ENCODE measurements at regions not wholly inside any gene's neighbourhood (a gene's known extent, or its start where the extent isn't known, plus 50 kb on each side); places are given as distances from the start of the nearest gene placed in this dataset.

GRCh38 chr22:48531761-48532435 lies 1295.8 kb downstream of the BRD1 start:
- ChIA-PET POLR2A (no interaction called here), CTCF (no interaction called here)
- no peak overlapping the region for H3K27ac Mint-ChIP-seq
- no peaks in the 10 kb centered on the region for H3K36me3 Mint-ChIP-seq
- DNase-seq = no peak
- peaks cover 0 to 9% of the 10 kb centered on the region in 2 experiments for H3K27me3 ChIP-seq (replicated peaks in 1 of 2; ENCODE audit: control insufficient read depth in 2 of 2, extremely low read depth in 1 of 2, insufficient read depth in 2 of 2, low read length in 1 of 2)
- no peaks in the 10 kb centered on the region for H3K9me3 Mint-ChIP-seq
- no peak overlapping the region for H3K4me3 Mint-ChIP-seq
- H3K4me1 ChIP-seq (ENCODE audit: control insufficient read depth in 1 of 2, extremely low read depth in 1 of 2, insufficient read depth in 2 of 2, low read length in 2 of 2) = no peaks in the 10 kb centered on the region
- H3K4me1 Mint-ChIP-seq = no peaks in the 10 kb centered on the region
- H3K9me3 ChIP-seq = no peaks in the 10 kb centered on the region
- no peak overlapping the region for H3K27ac ChIP-seq (ENCODE audit: low read length)
- peaks cover 0 to 2% of the 10 kb centered on the region in 2 donors for H3K27me3 Mint-ChIP-seq
- ATAC-seq (replicated peaks in 1 of 4) = no peak
- H3K4me3 ChIP-seq (ENCODE audit: control insufficient read depth in 1 of 2, extremely low read depth in 1 of 2, low read length in 1 of 2) = no peak overlapping the region
- no peaks in the 10 kb centered on the region for H3K36me3 ChIP-seq (ENCODE audit: control insufficient read depth in 2 of 2, extremely low read depth in 1 of 2, insufficient read depth in 1 of 2, low read length in 1 of 2)
- 73% methylated on average over 12 of the region's 20 CpGs for WGBS (ENCODE audit: insufficient coverage)

- Histone ChIP-seq H3K4me1 (ENCODE audit: control insufficient read depth in 1 of 2, extremely low read depth in 1 of 2, insufficient read depth in 2 of 2, low read length in 2 of 2) (no peaks in the 10 kb centered on the region), H3K4me3 (ENCODE audit: control insufficient read depth in 1 of 2, extremely low read depth in 1 of 2, low read length in 1 of 2) (no peak overlapping the region), H3K9me3 (no peaks in the 10 kb centered on the region), H3K36me3 (ENCODE audit: control insufficient read depth in 2 of 2, extremely low read depth in 1 of 2, insufficient read depth in 1 of 2, low read length in 1 of 2) (no peaks in the 10 kb centered on the region), H3K27ac (ENCODE audit: low read length) (no peak overlapping the region), H3K27me3 (replicated peaks in 1 of 2; ENCODE audit: control insufficient read depth in 2 of 2, extremely low read depth in 1 of 2, insufficient read depth in 2 of 2, low read length in 1 of 2) (peaks cover 0 to 9% of the 10 kb centered on the region in 2 experiments)
- no peak overlapping the region for H3K4me3 Mint-ChIP-seq
- no peak for ATAC-seq (replicated peaks in 1 of 4)
- H3K27me3 Mint-ChIP-seq = peaks cover 0 to 2% of the 10 kb centered on the region in 2 donors
- no peaks in the 10 kb centered on the region for H3K9me3 Mint-ChIP-seq
- H3K27ac Mint-ChIP-seq = no peak overlapping the region
- 75% methylated on average over 11 of the region's 11 CpGs for WGBS (ENCODE audit: insufficient coverage)
- H3K4me1 Mint-ChIP-seq = no peaks in the 10 kb centered on the region
- POLR2A ChIA-PET = no interaction called here
- no peaks in the 10 kb centered on the region for H3K36me3 Mint-ChIP-seq
- CTCF ChIA-PET = no interaction called here
- DNase-seq = no peak
Measured at GRCh38 chr22:48531108-48531507, 1296.6 kb downstream of the BRD1 start.

- peaks cover 0 to 9% of the 10 kb centered on the region in 2 experiments for H3K27me3 ChIP-seq (replicated peaks in 1 of 2; ENCODE audit: control insufficient read depth in 2 of 2, extremely low read depth in 1 of 2, insufficient read depth in 2 of 2, low read length in 1 of 2)
Measured at GRCh38 chr22:48530666-48531065, 1297.0 kb downstream of the BRD1 start.

GRCh38 chr22:48528221-48528915 lies 1299.3 kb downstream of the BRD1 start:
- H3K27me3 ChIP-seq (replicated peaks in 1 of 2; ENCODE audit: control insufficient read depth in 2 of 2, extremely low read depth in 1 of 2, insufficient read depth in 2 of 2, low read length in 1 of 2) = peaks cover 0 to 20% of the 10 kb centered on the region in 2 experiments
- POLR2A ChIA-PET = no interaction called here
- DNase-seq (no peak), ATAC-seq (replicated peaks in 1 of 4) (no peak)
- no peak overlapping the region for H3K27ac Mint-ChIP-seq
- H3K4me3 Mint-ChIP-seq = no peak overlapping the region
- H3K27me3 Mint-ChIP-seq = peaks cover 0 to 2% of the 10 kb centered on the region in 2 donors
- CTCF ChIA-PET = no interaction called here
- H3K4me1 Mint-ChIP-seq = no peaks in the 10 kb centered on the region
- no peaks in the 10 kb centered on the region for H3K9me3 Mint-ChIP-seq
- H3K36me3 Mint-ChIP-seq = no peaks in the 10 kb centered on the region
- no peaks in the 10 kb centered on the region for H3K36me3 ChIP-seq (ENCODE audit: control insufficient read depth in 2 of 2, extremely low read depth in 1 of 2, insufficient read depth in 1 of 2, low read length in 1 of 2)
- no peak overlapping the region for H3K27ac ChIP-seq (ENCODE audit: low read length)
- H3K4me3 ChIP-seq (ENCODE audit: control insufficient read depth in 1 of 2, extremely low read depth in 1 of 2, low read length in 1 of 2) = no peak overlapping the region
- no peaks in the 10 kb centered on the region for H3K9me3 ChIP-seq
- no peaks in the 10 kb centered on the region for H3K4me1 ChIP-seq (ENCODE audit: control insufficient read depth in 1 of 2, extremely low read depth in 1 of 2, insufficient read depth in 2 of 2, low read length in 2 of 2)
- WGBS (ENCODE audit: insufficient coverage) = 91% methylated on average over 12 of the region's 13 CpGs

More at GRCh38 chr22:48530666-48531065, 1297.0 kb downstream of the BRD1 start:
- Histone ChIP-seq H3K4me1 (ENCODE audit: control insufficient read depth in 1 of 2, extremely low read depth in 1 of 2, insufficient read depth in 2 of 2, low read length in 2 of 2) (no peaks in the 10 kb centered on the region), H3K4me3 (ENCODE audit: control insufficient read depth in 1 of 2, extremely low read depth in 1 of 2, low read length in 1 of 2) (no peak overlapping the region), H3K9me3 (no peaks in the 10 kb centered on the region), H3K27ac (ENCODE audit: low read length) (no peak overlapping the region), H3K36me3 (ENCODE audit: control insufficient read depth in 2 of 2, extremely low read depth in 1 of 2, insufficient read depth in 1 of 2, low read length in 1 of 2) (no peaks in the 10 kb centered on the region)
- WGBS (ENCODE audit: insufficient coverage) = 77% methylated on average over 10 of the region's 10 CpGs
- Mint-ChIP-seq H3K4me3 (no peak overlapping the region), H3K27me3 (peaks cover 0 to 2% of the 10 kb centered on the region in 2 donors), H3K27ac (no peak overlapping the region), H3K36me3 (no peaks in the 10 kb centered on the region), H3K9me3 (no peaks in the 10 kb centered on the region), H3K4me1 (no peaks in the 10 kb centered on the region)
- ATAC-seq (replicated peaks in 1 of 4) (no peak), DNase-seq (no peak)
- POLR2A ChIA-PET = no interaction called here
- CTCF ChIA-PET = no interaction called here

- Histone ChIP-seq H3K4me1 (ENCODE audit: control insufficient read depth in 1 of 2, extremely low read depth in 1 of 2, insufficient read depth in 2 of 2, low read length in 2 of 2) (no peaks in the 10 kb centered on the region), H3K27me3 (replicated peaks in 1 of 2; ENCODE audit: control insufficient read depth in 2 of 2, extremely low read depth in 1 of 2, insufficient read depth in 2 of 2, low read length in 1 of 2) (peaks cover 0 to 15% of the 10 kb centered on the region in 2 experiments), H3K27ac (ENCODE audit: low read length) (no peak overlapping the region), H3K4me3 (ENCODE audit: control insufficient read depth in 1 of 2, extremely low read depth in 1 of 2, low read length in 1 of 2) (no peak overlapping the region), H3K36me3 (ENCODE audit: control insufficient read depth in 2 of 2, extremely low read depth in 1 of 2, insufficient read depth in 1 of 2, low read length in 1 of 2) (no peaks in the 10 kb centered on the region), H3K9me3 (no peaks in the 10 kb centered on the region)
- ATAC-seq (replicated peaks in 1 of 4) = no peak
- H3K4me3 Mint-ChIP-seq = no peak overlapping the region
- H3K4me1 Mint-ChIP-seq = no peaks in the 10 kb centered on the region
- ChIA-PET CTCF (no interaction called here), POLR2A (no interaction called here)
- no peak for DNase-seq
- no peaks in the 10 kb centered on the region for H3K27me3 Mint-ChIP-seq
- no peak overlapping the region for H3K27ac Mint-ChIP-seq
- WGBS (ENCODE audit: insufficient coverage) = 79% methylated on average over 8 of the region's 14 CpGs
- H3K9me3 Mint-ChIP-seq = no peaks in the 10 kb centered on the region
- H3K36me3 Mint-ChIP-seq = no peaks in the 10 kb centered on the region
Measured at GRCh38 chr22:48523761-48524160, 1303.9 kb downstream of the BRD1 start.

- ATAC-seq (replicated peaks in 1 of 4) = no peak
- no peak overlapping the region for H3K4me3 ChIP-seq (ENCODE audit: control insufficient read depth in 1 of 2, extremely low read depth in 1 of 2, low read length in 1 of 2)
- no peak for DNase-seq
- H3K27ac Mint-ChIP-seq = no peak overlapping the region
- H3K27me3 ChIP-seq (replicated peaks in 1 of 2; ENCODE audit: control insufficient read depth in 2 of 2, extremely low read depth in 1 of 2, insufficient read depth in 2 of 2, low read length in 1 of 2) = peaks cover 0 to 17% of the 10 kb centered on the region in 2 experiments
- WGBS (ENCODE audit: insufficient coverage) = 88% methylated on average over 16 of the region's 19 CpGs
- H3K27ac ChIP-seq (ENCODE audit: low read length) = no peak overlapping the region
- H3K27me3 Mint-ChIP-seq = no peaks in the 10 kb centered on the region
- POLR2A ChIA-PET = no interaction called here
- H3K36me3 Mint-ChIP-seq = no peaks in the 10 kb centered on the region
- H3K4me1 ChIP-seq (ENCODE audit: control insufficient read depth in 1 of 2, extremely low read depth in 1 of 2, insufficient read depth in 2 of 2, low read length in 2 of 2) = no peaks in the 10 kb centered on the region
- H3K9me3 Mint-ChIP-seq = no peaks in the 10 kb centered on the region
- no peaks in the 10 kb centered on the region for H3K36me3 ChIP-seq (ENCODE audit: control insufficient read depth in 2 of 2, extremely low read depth in 1 of 2, insufficient read depth in 1 of 2, low read length in 1 of 2)
- no peaks in the 10 kb centered on the region for H3K9me3 ChIP-seq
- no peaks in the 10 kb centered on the region for H3K4me1 Mint-ChIP-seq
- CTCF ChIA-PET = no interaction called here
- H3K4me3 Mint-ChIP-seq = no peak overlapping the region
Measured at GRCh38 chr22:48523091-48523490, 1304.6 kb downstream of the BRD1 start.

Measured in T-cell (primary cell).